Panc1 (cell line): ENCODE measurements at regions not wholly inside any gene's neighbourhood (a gene's known extent, or its start where the extent isn't known, plus 50 kb on each side); places are given as distances from the start of the nearest gene placed in this dataset.
"Not testable (repeated sequence)": the region's sequence is repeated elsewhere in the genome, so short reads cannot be mapped to it uniquely, and the experiment has no call there.

Experiments used
- ATAC-seq: fragments of 200-7000 bp; cut with Tn5 transposase; 2 replicates; pipeline ENCODE4 v1.9.1; 2020; ENCODE audit warnings: mild to moderate bottlenecking, moderate library complexity
- BruUV-seq: library from RNA; stranded (reverse); fragments of 400-500 nt; replicated peaks from 2 replicates; lab custom pipeline; 2021; lab: Mats Ljungman, UMichigan
- CTCF ChIA-PET: fragments of 300-600 bp; sonication (Branson Sonifier 250); formaldehyde crosslinking; loops from one replicate; lab custom pipeline; 2022; ENCODE audit warnings: antibody characterized with exemption; lab: Charles Lee
- POLR2A ChIA-PET: fragments of 300-600 bp; sonication (Branson Sonifier 250); formaldehyde crosslinking; loops from one replicate; lab custom pipeline; 2022; ENCODE audit warnings: antibody characterized with exemption; lab: Charles Lee
- DNase-seq: peaks from one replicate; pipeline ENCODE4 v3.0.0-alpha.2; 2010; ENCODE audit warnings: low read depth, low spot score
- H3K27ac ChIP-seq: 2 replicates; pipeline ENCODE4 v1.5.1; 2011; ENCODE audit warnings: mild to moderate bottlenecking, low read length, inconsistent platforms
- H3K27me3 ChIP-seq: fragments of 200-500 bp; sonication (Bioruptor generic); 2 replicates; pipeline ENCODE4 v1.6.0; 2014; ENCODE audit warnings: low read length, inconsistent platforms; ENCODE audit not compliant: control insufficient read depth, insufficient read depth
- H3K36me3 ChIP-seq: fragments of 200-500 bp; sonication (Bioruptor generic); 2 replicates; pipeline ENCODE4 v1.5.1; 2014; ENCODE audit warnings: inconsistent platforms, mild to moderate bottlenecking, low read length, moderate library complexity; ENCODE audit not compliant: control insufficient read depth, insufficient read depth
- H3K4me1 ChIP-seq: 2 replicates; pipeline ENCODE4 v1.5.1; 2011; ENCODE audit warnings: inconsistent platforms, mild to moderate bottlenecking, low read length, moderate library complexity; ENCODE audit not compliant: control insufficient read depth, insufficient read depth
- H3K4me3 ChIP-seq, 2 experiments: 2 replicates each; pipeline ENCODE4 v1.5.1; 2011 to 2012; ENCODE audit warnings: low read depth in 2 of 2, low read length in 2 of 2, mild to moderate bottlenecking in 2 of 2, inconsistent platforms in 1 of 2, moderate library complexity in 1 of 2
- H3K9me3 ChIP-seq: fragments of 200-500 bp; sonication (Bioruptor generic); 2 replicates; pipeline ENCODE4 v1.5.1; 2014; ENCODE audit warnings: low read depth, mild to moderate bottlenecking, inconsistent platforms, low read length, moderate library complexity; ENCODE audit not compliant: control insufficient read depth, insufficient read depth
- POLR2AphosphoS5 ChIP-seq: IDR thresholded peaks from 2 replicates; pipeline ENCODE4 v1.6.1; 2012; ENCODE audit warnings: mild to moderate bottlenecking, low read depth, low read length, moderate library complexity
- SIN3A ChIP-seq: IDR thresholded peaks from 2 replicates; pipeline ENCODE4 v1.6.1; 2012; ENCODE audit warnings: low read depth, mild to moderate bottlenecking, low read length, moderate library complexity, borderline replicate concordance; ENCODE audit not compliant: insufficient read depth
- TCF7L2 ChIP-seq: IDR thresholded peaks from 2 replicates; pipeline ENCODE4 v1.6.1; 2011; ENCODE audit warnings: mild to moderate bottlenecking, low read depth, low read length, inconsistent platforms
- in situ Hi-C: cut with HindIII; loops from 2 replicates; pipeline ENCODE4 v1.10.0; 2016; ENCODE audit warnings: low sequenced_read_pairs, low pct_unique_long_range_greater_than_20kb
- intact Hi-C: fragments of 100-400 bp; cut with micrococcal nuclease; formaldehyde crosslinking; loops from one replicate; pipeline ENCODE4 v1.10.0; 2022; ENCODE audit not compliant: unreplicated experiment
- TF ChIP-seq, protein P1 (sequence below): fragments of 450-650 bp; IDR thresholded peaks from 2 replicates; pipeline ENCODE4 v1.5.1; 2017; ENCODE audit warnings: mild to moderate bottlenecking
- TF ChIP-seq, protein P2 (sequence below), 2 experiments: IDR thresholded peaks; 2 replicates each; pipeline ENCODE4 v1.6.1; 2011 to 2012; ENCODE audit warnings: low read depth in 2 of 2, control low read depth in 1 of 2, low read length in 1 of 2, mild to moderate bottlenecking in 1 of 2, moderate library complexity in 1 of 2; ENCODE audit not compliant: insufficient read depth in 1 of 2

DNA sequence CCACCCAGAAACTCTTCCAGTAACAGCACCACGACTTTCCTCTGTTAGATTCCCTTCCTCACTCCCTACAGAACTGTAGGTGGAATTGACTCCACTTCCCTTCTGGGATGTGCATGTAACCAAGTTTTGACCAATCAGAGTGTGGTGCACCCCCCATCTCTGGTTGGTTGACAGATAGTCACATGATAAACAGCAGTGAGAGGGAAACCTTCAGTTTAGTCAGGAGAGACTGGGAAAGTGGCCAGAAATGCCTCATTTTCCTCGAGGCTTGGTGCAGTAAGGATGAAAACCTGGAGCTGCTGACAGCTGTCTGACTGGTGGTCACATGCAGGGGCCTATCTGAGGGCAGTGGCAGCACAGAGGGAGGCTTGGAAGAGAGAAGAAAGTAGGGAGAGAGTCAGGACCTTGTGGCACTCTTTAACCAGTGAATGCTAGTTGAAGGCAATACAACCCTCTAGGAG lies 67.3 kb upstream of the GRK3 start:
- ChIA-PET POLR2A (no interaction called here), CTCF (no interaction called here)
- no peak for DNase-seq
- no peaks in the 10 kb centered on the region for H3K36me3 ChIP-seq
- intact Hi-C loops = no loop called here
- in situ Hi-C loops = no loop called here
- H3K4me3 ChIP-seq = no peak overlapping the region
- H3K4me1 ChIP-seq = no peaks in the 10 kb centered on the region
- H3K27ac ChIP-seq = no peak overlapping the region
- no peaks in the 10 kb centered on the region for H3K27me3 ChIP-seq
- no peaks in the 10 kb centered on the region for H3K9me3 ChIP-seq
- no TSS peak for BruUV-seq
- TF ChIP-seq TCF7L2 = no peak
- no peak for ATAC-seq

DNA sequence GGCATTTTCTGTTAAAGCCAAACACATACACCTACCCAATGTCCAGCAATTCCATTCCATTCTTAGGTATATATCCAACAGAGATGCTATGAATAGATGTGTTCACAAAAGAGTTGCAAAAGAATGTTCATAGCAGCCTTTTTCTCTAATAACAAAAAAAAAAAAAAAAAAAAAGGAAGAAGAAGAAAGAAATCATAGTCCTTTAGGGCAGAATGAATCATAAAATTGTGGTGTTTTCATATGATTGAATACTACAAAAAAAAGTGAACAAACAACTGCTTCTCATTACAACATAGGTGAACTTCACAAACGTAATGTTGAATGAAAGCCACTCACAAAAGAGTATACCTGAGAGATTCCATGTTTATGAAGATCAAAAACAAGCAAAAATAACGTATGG lies 66.8 kb upstream of the GRK3 start:
- ATAC-seq (no peak), DNase-seq (no peak)
- BruUV-seq = no TSS peak
- Histone ChIP-seq H3K36me3 (no peaks in the 10 kb centered on the region), H3K27ac (no peak overlapping the region), H3K27me3 (no peaks in the 10 kb centered on the region), H3K4me3 (no peak overlapping the region), H3K4me1 (no peaks in the 10 kb centered on the region), H3K9me3 (no peaks in the 10 kb centered on the region)
- intact Hi-C loops (no loop called here), in situ Hi-C loops (no loop called here)
- POLR2A ChIA-PET = no interaction called here
- CTCF ChIA-PET = no interaction called here
- TF ChIP-seq, protein P1, sequence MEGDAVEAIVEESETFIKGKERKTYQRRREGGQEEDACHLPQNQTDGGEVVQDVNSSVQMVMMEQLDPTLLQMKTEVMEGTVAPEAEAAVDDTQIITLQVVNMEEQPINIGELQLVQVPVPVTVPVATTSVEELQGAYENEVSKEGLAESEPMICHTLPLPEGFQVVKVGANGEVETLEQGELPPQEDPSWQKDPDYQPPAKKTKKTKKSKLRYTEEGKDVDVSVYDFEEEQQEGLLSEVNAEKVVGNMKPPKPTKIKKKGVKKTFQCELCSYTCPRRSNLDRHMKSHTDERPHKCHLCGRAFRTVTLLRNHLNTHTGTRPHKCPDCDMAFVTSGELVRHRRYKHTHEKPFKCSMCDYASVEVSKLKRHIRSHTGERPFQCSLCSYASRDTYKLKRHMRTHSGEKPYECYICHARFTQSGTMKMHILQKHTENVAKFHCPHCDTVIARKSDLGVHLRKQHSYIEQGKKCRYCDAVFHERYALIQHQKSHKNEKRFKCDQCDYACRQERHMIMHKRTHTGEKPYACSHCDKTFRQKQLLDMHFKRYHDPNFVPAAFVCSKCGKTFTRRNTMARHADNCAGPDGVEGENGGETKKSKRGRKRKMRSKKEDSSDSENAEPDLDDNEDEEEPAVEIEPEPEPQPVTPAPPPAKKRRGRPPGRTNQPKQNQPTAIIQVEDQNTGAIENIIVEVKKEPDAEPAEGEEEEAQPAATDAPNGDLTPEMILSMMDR = no peak
- TF ChIP-seq POLR2AphosphoS5 (no peak), TCF7L2 (no peak), SIN3A (no peak)
- TF ChIP-seq, protein P2, sequence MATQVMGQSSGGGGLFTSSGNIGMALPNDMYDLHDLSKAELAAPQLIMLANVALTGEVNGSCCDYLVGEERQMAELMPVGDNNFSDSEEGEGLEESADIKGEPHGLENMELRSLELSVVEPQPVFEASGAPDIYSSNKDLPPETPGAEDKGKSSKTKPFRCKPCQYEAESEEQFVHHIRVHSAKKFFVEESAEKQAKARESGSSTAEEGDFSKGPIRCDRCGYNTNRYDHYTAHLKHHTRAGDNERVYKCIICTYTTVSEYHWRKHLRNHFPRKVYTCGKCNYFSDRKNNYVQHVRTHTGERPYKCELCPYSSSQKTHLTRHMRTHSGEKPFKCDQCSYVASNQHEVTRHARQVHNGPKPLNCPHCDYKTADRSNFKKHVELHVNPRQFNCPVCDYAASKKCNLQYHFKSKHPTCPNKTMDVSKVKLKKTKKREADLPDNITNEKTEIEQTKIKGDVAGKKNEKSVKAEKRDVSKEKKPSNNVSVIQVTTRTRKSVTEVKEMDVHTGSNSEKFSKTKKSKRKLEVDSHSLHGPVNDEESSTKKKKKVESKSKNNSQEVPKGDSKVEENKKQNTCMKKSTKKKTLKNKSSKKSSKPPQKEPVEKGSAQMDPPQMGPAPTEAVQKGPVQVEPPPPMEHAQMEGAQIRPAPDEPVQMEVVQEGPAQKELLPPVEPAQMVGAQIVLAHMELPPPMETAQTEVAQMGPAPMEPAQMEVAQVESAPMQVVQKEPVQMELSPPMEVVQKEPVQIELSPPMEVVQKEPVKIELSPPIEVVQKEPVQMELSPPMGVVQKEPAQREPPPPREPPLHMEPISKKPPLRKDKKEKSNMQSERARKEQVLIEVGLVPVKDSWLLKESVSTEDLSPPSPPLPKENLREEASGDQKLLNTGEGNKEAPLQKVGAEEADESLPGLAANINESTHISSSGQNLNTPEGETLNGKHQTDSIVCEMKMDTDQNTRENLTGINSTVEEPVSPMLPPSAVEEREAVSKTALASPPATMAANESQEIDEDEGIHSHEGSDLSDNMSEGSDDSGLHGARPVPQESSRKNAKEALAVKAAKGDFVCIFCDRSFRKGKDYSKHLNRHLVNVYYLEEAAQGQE (IDR thresholded peaks at IDR 0.05; ENCODE audit: insufficient read depth in 1 of 2, low read depth in 2 of 2, low read length in 1 of 2) = no peak

DNA sequence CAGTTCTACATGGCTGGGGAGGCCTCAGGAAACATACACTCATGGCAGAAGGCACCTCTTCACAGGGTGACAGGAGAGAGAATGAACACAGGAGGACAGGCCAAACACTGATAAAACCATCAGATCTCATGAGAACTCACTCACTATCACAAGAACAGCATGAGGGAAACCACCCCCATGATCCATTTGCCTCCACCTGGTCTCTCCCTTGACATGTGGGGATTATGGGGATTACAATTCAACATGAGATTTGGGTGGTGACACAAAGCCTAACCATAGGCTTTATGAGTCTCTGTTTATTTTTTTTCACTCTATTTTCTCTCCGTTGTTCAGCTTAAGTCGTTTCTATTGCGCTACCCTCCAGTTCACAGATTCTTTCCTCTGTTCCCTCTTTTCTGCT lies 63.8 kb upstream of the GRK3 start:
- H3K36me3 ChIP-seq, in situ Hi-C loops, ATAC-seq, intact Hi-C loops, BruUV-seq, POLR2A ChIA-PET, H3K27ac ChIP-seq, DNase-seq, H3K4me1 ChIP-seq, CTCF ChIA-PET, H3K27me3 ChIP-seq, H3K4me3 ChIP-seq, H3K9me3 ChIP-seq: not testable (repeated sequence)

DNA sequence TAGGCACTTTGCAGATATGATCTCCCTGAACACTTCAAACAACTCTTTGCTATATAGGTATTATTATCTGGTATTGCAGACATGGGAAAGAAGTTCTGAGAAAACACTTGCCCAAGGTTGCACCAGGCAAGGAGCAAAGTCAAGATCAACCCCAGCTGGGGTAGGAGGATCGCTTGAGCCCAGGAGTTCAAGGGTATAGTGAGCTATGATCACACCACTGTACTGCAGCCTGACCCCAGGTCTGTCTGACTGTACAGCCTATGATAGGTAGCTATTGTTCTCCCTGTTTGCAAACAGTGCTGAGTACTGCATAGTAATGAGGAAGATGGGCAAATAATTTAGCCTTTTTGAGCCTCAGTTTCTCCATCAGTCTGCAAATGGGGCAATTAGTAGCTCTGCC lies 60.5 kb upstream of the GRK3 start:
- DNase-seq, CTCF ChIA-PET, H3K27ac ChIP-seq, H3K36me3 ChIP-seq, ATAC-seq, in situ Hi-C loops, intact Hi-C loops, H3K4me3 ChIP-seq, H3K4me1 ChIP-seq, H3K27me3 ChIP-seq, H3K9me3 ChIP-seq, POLR2A ChIA-PET, BruUV-seq: not testable (repeated sequence)
